ENCODE measurements at regions not wholly inside any gene's neighbourhood (a gene's known extent, or its start where the extent isn't known, plus 50 kb on each side); places are given as distances from the start of the nearest gene placed in this dataset.

- Histone ChIP-seq H3K4me3 (ENCODE audit: low read depth, low read length) (no peak overlapping the region), H3K27me3 (replicated peaks; ENCODE audit: control insufficient read depth, insufficient read depth, low read length) (no peaks in the 10 kb centered on the region), H3K9me3 (no peaks in the 10 kb centered on the region), H3K36me3 (ENCODE audit: control insufficient read depth, insufficient read depth, low read length) (no peaks in the 10 kb centered on the region), H3K4me1 (peaks cover 24% of the 10 kb centered on the region)
- DNase-seq, result no peak
- POLR2A ChIA-PET, result no interaction called here
- H3K27me3 Mint-ChIP-seq (ENCODE audit: insufficient read depth, unreplicated experiment), result no peaks in the 10 kb centered on the region
- CTCF ChIA-PET, result no interaction called here
- BruUV-seq (replicated peaks), result no TSS peak
- H3K9me3 Mint-ChIP-seq (ENCODE audit: unreplicated experiment), result no peaks in the 10 kb centered on the region
- no peaks in the 10 kb centered on the region for H3K36me3 Mint-ChIP-seq (ENCODE audit: insufficient read depth, unreplicated experiment)
- H3K4me1 Mint-ChIP-seq (ENCODE audit: low read depth, unreplicated experiment), result peaks cover 8% of the 10 kb centered on the region
- intact Hi-C loops (cut with micrococcal nuclease; ENCODE audit: unreplicated experiment), result no loop called here
- no peak overlapping the region for H3K27ac Mint-ChIP-seq (ENCODE audit: unreplicated experiment)
- H3K4me3 Mint-ChIP-seq (ENCODE audit: unreplicated experiment), result no peak overlapping the region
- TF ChIP-seq CTCF (IDR thresholded peaks at IDR 0.05; ENCODE audit: insufficient read depth in 1 of 2, low read depth in 1 of 2, low read length in 1 of 2, severe bottlenecking in 1 of 2, unreplicated experiment in 1 of 2), result no peak
Observed at GRCh38 chr4:30956916-30957315, 236.7 kb downstream of the PCDH7 start.

- no peaks in the 10 kb centered on the region for H3K36me3 Mint-ChIP-seq (ENCODE audit: insufficient read depth, unreplicated experiment)
- DNase-seq, result no peak
- Histone ChIP-seq H3K36me3 (ENCODE audit: control insufficient read depth, insufficient read depth, low read length) (no peaks in the 10 kb centered on the region), H3K9me3 (no peaks in the 10 kb centered on the region), H3K4me1 (peaks cover 17% of the 10 kb centered on the region), H3K27me3 (replicated peaks; ENCODE audit: control insufficient read depth, insufficient read depth, low read length) (no peaks in the 10 kb centered on the region), H3K4me3 (ENCODE audit: low read depth, low read length) (no peak overlapping the region)
- H3K27me3 Mint-ChIP-seq (ENCODE audit: insufficient read depth, unreplicated experiment), result no peaks in the 10 kb centered on the region
- H3K4me3 Mint-ChIP-seq (ENCODE audit: unreplicated experiment), result no peak overlapping the region
- POLR2A ChIA-PET, result no interaction called here
- H3K4me1 Mint-ChIP-seq (ENCODE audit: low read depth, unreplicated experiment), result peaks cover under 1% of the 10 kb centered on the region
- CTCF ChIA-PET, result no interaction called here
- H3K9me3 Mint-ChIP-seq (ENCODE audit: unreplicated experiment), result no peaks in the 10 kb centered on the region
- no peak for TF ChIP-seq CTCF (IDR thresholded peaks at IDR 0.05; ENCODE audit: insufficient read depth in 1 of 2, low read depth in 1 of 2, low read length in 1 of 2, severe bottlenecking in 1 of 2, unreplicated experiment in 1 of 2)
- no TSS peak for BruUV-seq (replicated peaks)
- H3K27ac Mint-ChIP-seq (ENCODE audit: unreplicated experiment), result no peak overlapping the region
- intact Hi-C loops (cut with micrococcal nuclease; ENCODE audit: unreplicated experiment), result no loop called here
Observed at GRCh38 chr4:30957706-30958105, 237.5 kb downstream of the PCDH7 start.

GRCh38 chr4:30959781-30960485, 239.8 kb downstream of the PCDH7 start:
- H3K27me3 Mint-ChIP-seq (ENCODE audit: insufficient read depth, unreplicated experiment), result no peaks in the 10 kb centered on the region
- no peak overlapping the region for H3K4me3 Mint-ChIP-seq (ENCODE audit: unreplicated experiment)
- Histone ChIP-seq H3K36me3 (ENCODE audit: control insufficient read depth, insufficient read depth, low read length) (no peaks in the 10 kb centered on the region), H3K4me1 (peaks cover 3% of the 10 kb centered on the region; the same call in 1 of the 2 replicates), H3K27me3 (replicated peaks; ENCODE audit: control insufficient read depth, insufficient read depth, low read length) (no peaks in the 10 kb centered on the region), H3K4me3 (ENCODE audit: low read depth, low read length) (no peak overlapping the region), H3K9me3 (no peaks in the 10 kb centered on the region)
- TF ChIP-seq CTCF (IDR thresholded peaks at IDR 0.05; ENCODE audit: insufficient read depth in 1 of 2, low read depth in 1 of 2, low read length in 1 of 2, severe bottlenecking in 1 of 2, unreplicated experiment in 1 of 2), result no peak
- POLR2A ChIA-PET, result no interaction called here
- DNase-seq, result no peak
- H3K27ac Mint-ChIP-seq (ENCODE audit: unreplicated experiment), result no peak overlapping the region
- intact Hi-C loops (cut with micrococcal nuclease; ENCODE audit: unreplicated experiment), result no loop called here
- no peaks in the 10 kb centered on the region for H3K36me3 Mint-ChIP-seq (ENCODE audit: insufficient read depth, unreplicated experiment)
- H3K4me1 Mint-ChIP-seq (ENCODE audit: low read depth, unreplicated experiment), result no peaks in the 10 kb centered on the region
- no peaks in the 10 kb centered on the region for H3K9me3 Mint-ChIP-seq (ENCODE audit: unreplicated experiment)
- CTCF ChIA-PET, result no interaction called here
- no TSS peak for BruUV-seq (replicated peaks)

All from Caco-2 (cell line).